ENCODE measurements at regions not wholly inside any gene's neighbourhood (a gene's known extent, or its start where the extent isn't known, plus 50 kb on each side); places are given as distances from the start of the nearest gene placed in this dataset.

GRCh38 chr10:43965033-43965917 is 316.6 kb upstream of the ZNF32 start:
- no peak for DNase-seq

GRCh38 chr10:43964486-43964885 is 315.8 kb upstream of the ZNF32 start:
- no peak for DNase-seq

GRCh38 chr10:43963793-43964425 is 315.2 kb upstream of the ZNF32 start:
- DNase-seq = no peak

GRCh38 chr10:43963379-43963778 is 314.7 kb upstream of the ZNF32 start:
- no peak for DNase-seq

- DNase-seq = no peak
Observed at GRCh38 chr10:43962346-43963191, 313.9 kb upstream of the ZNF32 start.

GRCh38 chr10:43961523-43962345 is 313.1 kb upstream of the ZNF32 start:
- DNase-seq = no peak

GRCh38 chr10:43960981-43961380 is 312.3 kb upstream of the ZNF32 start:
- no peak for DNase-seq

- DNase-seq = no peak
Observed at GRCh38 chr10:43960477-43960876, 311.8 kb upstream of the ZNF32 start.

GRCh38 chr10:43960135-43960415 is 311.4 kb upstream of the ZNF32 start:
- no peak for DNase-seq

- no peak for DNase-seq
Observed at GRCh38 chr10:43959364-43960134, 310.9 kb upstream of the ZNF32 start.

- no peak for DNase-seq
Observed at GRCh38 chr10:43958964-43959363, 310.3 kb upstream of the ZNF32 start.

- no peak for DNase-seq
Observed at GRCh38 chr10:43958071-43958432, 309.4 kb upstream of the ZNF32 start.

GRCh38 chr10:43957267-43958070 is 308.8 kb upstream of the ZNF32 start:
- no peak for DNase-seq

GRCh38 chr10:43955978-43956377 is 307.3 kb upstream of the ZNF32 start:
- DNase-seq = no peak

- no peak for DNase-seq
Observed at GRCh38 chr10:43955002-43955596, 306.4 kb upstream of the ZNF32 start.

- DNase-seq = no peak
Observed at GRCh38 chr10:43953672-43954071, 305.0 kb upstream of the ZNF32 start.

GRCh38 chr10:43952760-43953159 is 304.1 kb upstream of the ZNF32 start:
- no peak for DNase-seq

- DNase-seq = no peak
Observed at GRCh38 chr10:43949351-43949750, 300.7 kb upstream of the ZNF32 start.

GRCh38 chr10:43946445-43946844 is 297.8 kb upstream of the ZNF32 start:
- no peak for DNase-seq

GRCh38 chr10:43945908-43946307 is 297.2 kb upstream of the ZNF32 start:
- DNase-seq = no peak
